B cell (primary cell): ENCODE measurements at regions not wholly inside any gene's neighbourhood (a gene's known extent, or its start where the extent isn't known, plus 50 kb on each side); places are given as distances from the start of the nearest gene placed in this dataset.

Experiments used
- ATAC-seq: fragments of 200-7000 bp; cut with Tn5 transposase; one replicate; pipeline ENCODE4 v1.10.0; 2021; ENCODE audit warnings: low read depth, mild to moderate bottlenecking, moderate number of reproducible peaks, moderate library complexity
- CTCF ChIA-PET: fragments of 350-600 bp; sonication (Branson Sonifier 250); formaldehyde crosslinking; loops from one replicate; lab custom pipeline; 2021; ENCODE audit warnings: antibody characterized with exemption, inconsistent platforms; lab: Charles Lee
- POLR2A ChIA-PET: fragments of 350-600 bp; sonication (Branson Sonifier 250); formaldehyde crosslinking; loops from one replicate; lab custom pipeline; 2021; ENCODE audit warnings: antibody characterized with exemption; lab: Charles Lee
- DNase-seq: peaks from one replicate; pipeline ENCODE4 v3.0.0; 2013
- H2AFZ ChIP-seq: 2 replicates; pipeline ENCODE4 v1.6.1; 2012; ENCODE audit warnings: mild to moderate bottlenecking, low read depth, low read length; ENCODE audit not compliant: insufficient read depth, poor library complexity, severe bottlenecking
- H3K27ac ChIP-seq, 2 donors: 1 replicate in 1 of 2; 2 replicates in 1 of 2; pipeline ENCODE4 v1.5.1; 2012 to 2013; ENCODE audit warnings: low read length in 2 of 2, mild to moderate bottlenecking in 2 of 2, moderate library complexity in 1 of 2
- H3K27me3 ChIP-seq, 4 experiments: fragments of 200-600 bp in 1 of 4; sonication (generic) in 1 of 4; replicated peaks in 1 of 4; 1 replicate in 2 of 4; 2 replicates in 2 of 4; pipeline versions ENCODE4 v1.6.1 to v1.7.0; 2013 to 2016; ENCODE audit warnings: low read length in 3 of 4, mild to moderate bottlenecking in 2 of 4, mixed read lengths in 1 of 4, moderate library complexity in 1 of 4; ENCODE audit not compliant: insufficient read depth in 4 of 4, control insufficient read depth in 3 of 4; ENCODE audit errors: control extremely low read depth in 1 of 4
- H3K36me3 ChIP-seq, 2 experiments: replicated peaks in 1 of 2; 1 replicate in 1 of 2; 2 replicates in 1 of 2; pipeline versions ENCODE4 v1.6.1 to v1.7.1; 2013; ENCODE audit warnings: low read length in 1 of 2; ENCODE audit not compliant: insufficient read depth in 2 of 2, control insufficient read depth in 1 of 2; ENCODE audit errors: control extremely low read depth in 1 of 2, extremely low read depth in 1 of 2
- H3K4me1 ChIP-seq, 2 donors: fragments of 200-600 bp in 1 of 2; sonication (generic) in 1 of 2; 1 replicate in 1 of 2; 2 replicates in 1 of 2; pipeline versions ENCODE4 v1.5.1 to v1.6.1; 2013 to 2017; ENCODE audit warnings: low read length in 2 of 2; ENCODE audit not compliant: control insufficient read depth in 2 of 2, insufficient read depth in 2 of 2
- H3K4me2 ChIP-seq: replicated peaks from 2 replicates; pipeline ENCODE3; 2012; ENCODE audit warnings: mild to moderate bottlenecking, low read depth, low read length; ENCODE audit not compliant: poor library complexity, severe bottlenecking
- H3K4me3 ChIP-seq, 5 experiments: fragments of 200-600 bp in 1 of 5; sonication (generic) in 1 of 5; 1 replicate in 3 of 5; 2 replicates in 2 of 5; pipeline versions ENCODE4 v1.5.1 to v1.7.0; 2011 to 2016; ENCODE audit warnings: low read length in 4 of 5, mild to moderate bottlenecking in 4 of 5, low read depth in 2 of 5, control low read depth in 1 of 5, moderate library complexity in 1 of 5; ENCODE audit not compliant: insufficient read depth in 1 of 5; ENCODE audit errors: control extremely low read depth in 1 of 5, extremely low read depth in 1 of 5
- H3K79me2 ChIP-seq: fragments of 200-600 bp; sonication (generic); one replicate; pipeline ENCODE4 v1.6.0; 2016; ENCODE audit warnings: low read length; ENCODE audit not compliant: control insufficient read depth, insufficient read depth
- H3K9ac ChIP-seq: fragments of 200-600 bp; sonication (generic); 2 replicates; pipeline ENCODE4 v1.6.1; 2017; ENCODE audit warnings: mild to moderate bottlenecking, low read length, moderate library complexity
- H3K9me3 ChIP-seq, 3 donors: one replicate each; pipeline versions ENCODE4 v1.6.1 to v1.7.1; 2013; ENCODE audit warnings: low read length in 2 of 3; ENCODE audit not compliant: control insufficient read depth in 2 of 3, insufficient read depth in 1 of 3; ENCODE audit errors: control extremely low read depth in 1 of 3
- H4K20me1 ChIP-seq: 2 replicates; pipeline ENCODE4 v1.6.0; 2012; ENCODE audit warnings: mild to moderate bottlenecking, low read length; ENCODE audit not compliant: insufficient read depth, control insufficient read depth, poor library complexity, severe bottlenecking
- H3K27ac Mint-ChIP-seq: one replicate; pipeline ENCODE4 v1.8.0; 2021; ENCODE audit warnings: mixed read lengths
- H3K27me3 Mint-ChIP-seq: one replicate; pipeline ENCODE4 v1.8.0; 2021; ENCODE audit warnings: mixed read lengths
- H3K4me1 Mint-ChIP-seq: one replicate; pipeline ENCODE4 v1.8.0; 2021; ENCODE audit warnings: mixed read lengths
- H3K4me3 Mint-ChIP-seq: one replicate; pipeline ENCODE4 v1.8.0; 2021; ENCODE audit warnings: mixed read lengths
- H3K9me3 Mint-ChIP-seq: one replicate; pipeline ENCODE4 v1.8.0; 2022; ENCODE audit warnings: mixed read lengths; ENCODE audit not compliant: insufficient read depth
- CTCF ChIP-seq: fragments of 200-600 bp; IDR thresholded peaks from one replicate; pipeline ENCODE4 v1.8.0; 2022; ENCODE audit warnings: antibody characterized with exemption, mild to moderate bottlenecking
- EZH2 ChIP-seq: IDR thresholded peaks from 2 replicates; pipeline ENCODE4 v1.6.1; 2012; ENCODE audit warnings: borderline replicate concordance, low read depth, mild to moderate bottlenecking, moderate library complexity, low read length; ENCODE audit not compliant: insufficient read depth, poor library complexity, severe bottlenecking
- WGBS: methylation state at CpG from one replicate; pipeline ENCODE4 v1.1.5; 2013; ENCODE audit warnings: missing lambda C conversion rate; ENCODE audit not compliant: insufficient coverage; 5-methylcytosine and 5-hydroxymethylcytosine counted together
- intact Hi-C: fragments of 100-400 bp; cut with micrococcal nuclease; formaldehyde crosslinking; loops from one replicate; pipeline ENCODE4 v1.10.0; 2022

DNA sequence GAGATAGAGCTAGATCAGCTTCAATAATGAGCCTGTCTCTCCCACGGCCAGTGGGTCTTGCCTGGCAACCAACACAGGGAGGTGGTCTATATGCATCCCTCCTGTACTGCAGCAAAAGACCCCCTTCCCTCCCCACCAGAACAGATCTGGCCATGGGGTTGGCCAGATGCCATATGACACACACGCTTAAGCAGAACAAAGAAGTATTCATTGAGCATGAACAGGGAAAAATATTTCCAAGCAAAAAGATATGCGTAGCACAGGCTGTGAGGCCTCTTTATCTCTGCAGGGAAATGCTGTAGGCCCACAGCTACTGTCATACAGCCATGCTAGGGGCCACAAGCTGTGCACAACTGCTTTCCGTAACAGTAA lies 73.4 kb upstream of the NRSN1 start:
- H3K4me1 ChIP-seq: no peaks in the 10 kb centered on the region
- no peaks in the 10 kb centered on the region for H4K20me1 ChIP-seq
- Mint-ChIP-seq H3K9me3 (no peaks in the 10 kb centered on the region), H3K4me3 (no peak overlapping the region), H3K27ac (no peak overlapping the region), H3K4me1 (no peaks in the 10 kb centered on the region), H3K27me3 (no peaks in the 10 kb centered on the region)
- H3K36me3 ChIP-seq: no peaks in the 10 kb centered on the region
- ATAC-seq (no peak), DNase-seq (no peak)
- no peaks in the 10 kb centered on the region for H3K79me2 ChIP-seq
- no peaks in the 10 kb centered on the region for H3K27me3 ChIP-seq
- no peaks in the 10 kb centered on the region for H3K9me3 ChIP-seq
- H3K4me2 ChIP-seq: no peak overlapping the region
- ChIA-PET POLR2A (no interaction called here), CTCF (no interaction called here)
- no peak overlapping the region for H3K9ac ChIP-seq
- no peak for TF ChIP-seq EZH2
- no peak for TF ChIP-seq CTCF
- H3K27ac ChIP-seq: no peak overlapping the region
- no peak overlapping the region for H2AFZ ChIP-seq
- 90% methylated on average over 3 of the region's 4 CpGs for WGBS
- no peak overlapping the region for H3K4me3 ChIP-seq
- intact Hi-C loops: no loop called here

DNA sequence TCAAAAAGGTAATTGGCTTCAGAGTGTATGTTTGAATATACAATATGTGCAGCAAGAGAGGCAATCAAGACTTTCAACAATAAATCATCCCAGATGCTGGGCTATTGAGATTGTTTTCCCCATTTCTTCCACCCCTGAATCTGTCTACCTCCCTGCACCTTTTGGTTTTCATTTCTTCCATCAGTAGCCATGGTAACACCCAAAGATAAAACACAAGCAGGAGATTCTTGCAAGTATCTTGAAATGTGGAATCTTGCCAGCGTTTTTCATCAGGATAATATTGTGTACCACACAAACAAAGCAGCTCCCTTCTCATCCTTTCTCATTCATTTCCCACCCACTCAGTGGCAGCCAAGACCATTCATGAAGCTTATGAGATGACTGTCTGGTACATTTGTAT lies 73.0 kb upstream of the NRSN1 start:
- no peaks in the 10 kb centered on the region for H3K36me3 ChIP-seq
- Mint-ChIP-seq H3K27me3 (no peaks in the 10 kb centered on the region), H3K9me3 (no peaks in the 10 kb centered on the region), H3K4me3 (no peak overlapping the region), H3K27ac (no peak overlapping the region), H3K4me1 (no peaks in the 10 kb centered on the region)
- no peak overlapping the region for H3K4me2 ChIP-seq
- no CpG with 5 or more reads among the region's 1 CpG for WGBS
- intact Hi-C loops: no loop called here
- DNase-seq: no peak
- H3K9ac ChIP-seq: no peak overlapping the region
- no peaks in the 10 kb centered on the region for H3K79me2 ChIP-seq
- H4K20me1 ChIP-seq: no peaks in the 10 kb centered on the region
- no peaks in the 10 kb centered on the region for H3K4me1 ChIP-seq
- no peak overlapping the region for H3K4me3 ChIP-seq
- no peak for ATAC-seq
- CTCF ChIA-PET: no interaction called here
- H2AFZ ChIP-seq: no peak overlapping the region
- H3K27me3 ChIP-seq: no peaks in the 10 kb centered on the region
- H3K9me3 ChIP-seq: no peaks in the 10 kb centered on the region
- TF ChIP-seq CTCF: no peak
- no peak for TF ChIP-seq EZH2
- no peak overlapping the region for H3K27ac ChIP-seq
- POLR2A ChIA-PET: no interaction called here
